GM12878 (cell line): ENCODE measurements at regions not wholly inside any gene's neighbourhood (a gene's known extent, or its start where the extent isn't known, plus 50 kb on each side); places are given as distances from the start of the nearest gene placed in this dataset.

Experiments used
- ATAC-seq: fragments of 200-7000 bp; cut with Tn5 transposase; 3 replicates; pipeline ENCODE4 v1.9.1; 2020; ENCODE audit warnings: mild to moderate bottlenecking, moderate library complexity
- BruUV-seq: library from RNA; stranded (reverse); fragments of 400-500 nt; replicated peaks from 2 replicates; lab custom pipeline; 2021; lab: Mats Ljungman, UMichigan
- CTCF ChIA-PET: fragments of 300-600 bp; sonication (Branson Sonifier 250); formaldehyde crosslinking; extraction: SDS; loops from one replicate; lab custom pipeline; 2021; ENCODE audit warnings: inconsistent platforms; lab: Yijun Ruan, JAX
- POLR2A ChIA-PET: fragments of 350-600 bp; formaldehyde crosslinking; extraction: SDS; loops from one replicate; lab custom pipeline; 2021; ENCODE audit warnings: inconsistent platforms; lab: Charles Lee
- RAD21 ChIA-PET: fragments of 300-600 bp; sonication (Branson Sonifier 250); formaldehyde crosslinking; loops from one replicate; lab custom pipeline; 2023; ENCODE audit warnings: antibody characterized with exemption; ENCODE audit not compliant: unreplicated experiment; lab: Charles Lee
- SMC1A ChIA-PET: fragments of 300-600 bp; sonication (Branson Sonifier 250); formaldehyde crosslinking; loops from one replicate; lab custom pipeline; 2023; ENCODE audit not compliant: unreplicated experiment, uncharacterized antibody; lab: Charles Lee
- DNase-seq: peaks from one replicate; pipeline ENCODE4 v3.0.0-alpha.2; 2011; ENCODE audit warnings: low read depth, low spot score
- FAIRE-seq: peaks from 3 replicates; lab custom pipeline; 2011; peaks lifted over from hg19 to GRCh38; lab: Jason Lieb, UNC
- H2AFZ ChIP-seq: 2 replicates; pipeline ENCODE4 v1.6.0; 2011; ENCODE audit warnings: low read depth, low read length, control low read depth; ENCODE audit not compliant: control insufficient read depth
- H3K27ac ChIP-seq: 2 replicates; pipeline ENCODE4 v1.5.1; 2011; ENCODE audit warnings: control low read depth; ENCODE audit not compliant: control insufficient read depth, insufficient read depth
- H3K27me3 ChIP-seq, 2 experiments: replicated peaks in 1 of 2; 2 replicates each; pipeline versions ENCODE4 v1.6.0 to v1.6.1; 2011; ENCODE audit warnings: low read length in 1 of 2; ENCODE audit not compliant: control insufficient read depth in 2 of 2, insufficient read depth in 2 of 2
- H3K36me3 ChIP-seq, 2 experiments: 2 replicates each; pipeline ENCODE4 v1.5.1; 2011; ENCODE audit warnings: low read length in 1 of 2; ENCODE audit not compliant: control insufficient read depth in 2 of 2, insufficient read depth in 2 of 2
- H3K4me1 ChIP-seq: 2 replicates; pipeline ENCODE4 v1.6.1; 2011; ENCODE audit warnings: mild to moderate bottlenecking, low read length, moderate library complexity, mixed read lengths; ENCODE audit not compliant: control insufficient read depth, insufficient read depth
- H3K4me2 ChIP-seq: 2 replicates; pipeline ENCODE4 v1.6.0; 2011; ENCODE audit warnings: control low read depth; ENCODE audit not compliant: control insufficient read depth, insufficient read depth
- H3K4me3 ChIP-seq: fragments of 200-600 bp; sonication (generic); 2 replicates; pipeline ENCODE4 v1.5.1; 2016
- H3K79me2 ChIP-seq: 2 replicates; pipeline ENCODE4 v1.6.0; 2011; ENCODE audit warnings: low read length; ENCODE audit not compliant: control insufficient read depth, insufficient read depth
- H3K9ac ChIP-seq: 2 replicates; pipeline ENCODE4 v1.8.0; 2011; ENCODE audit warnings: low read length, control low read depth, mixed read lengths; ENCODE audit not compliant: control insufficient read depth, insufficient read depth
- H3K9me3 ChIP-seq: replicated peaks from 3 replicates; pipeline ENCODE4 v1.5.1; 2011; ENCODE audit warnings: mild to moderate bottlenecking, low read length; ENCODE audit not compliant: control insufficient read depth, insufficient read depth
- H4K20me1 ChIP-seq: 2 replicates; pipeline ENCODE4 v1.6.0; 2011; ENCODE audit not compliant: control insufficient read depth, insufficient read depth
- ASH2L ChIP-seq: fragments of 300-600, 200-600 bp; sonication (generic); IDR thresholded peaks from 2 replicates; pipeline ENCODE4 v1.6.1; 2017; ENCODE audit warnings: low read depth, mild to moderate bottlenecking, borderline replicate concordance
- BACH1 ChIP-seq: fragments of 450-650 bp; IDR thresholded peaks from 2 replicates; pipeline ENCODE4 v1.6.1; 2017; ENCODE audit warnings: mild to moderate bottlenecking, borderline replicate concordance
- CHD2 ChIP-seq: IDR thresholded peaks from 2 replicates; pipeline ENCODE4 v1.6.1; 2011; ENCODE audit warnings: low read depth, low read length, improper control_type of control experiment, borderline replicate concordance
- CHD4 ChIP-seq: fragments of 200-600 bp; sonication (generic); IDR thresholded peaks from 2 replicates; pipeline ENCODE4 v1.6.1; 2016; ENCODE audit warnings: mild to moderate bottlenecking
- EGR1 ChIP-seq, 2 experiments: IDR thresholded peaks; 1 replicate in 1 of 2; 2 replicates in 1 of 2; pipeline ENCODE4 v1.6.1; 2011 to 2012; ENCODE audit warnings: low read depth in 2 of 2, low read length in 2 of 2, borderline replicate concordance in 1 of 2, mild to moderate bottlenecking in 1 of 2, moderate library complexity in 1 of 2
- IRF5 ChIP-seq: fragments of 450-650 bp; IDR thresholded peaks from 2 replicates; pipeline ENCODE4 v1.6.1; 2017; ENCODE audit warnings: borderline replicate concordance
- JUND ChIP-seq: IDR thresholded peaks from 2 replicates; pipeline ENCODE4 v1.6.1; 2012; ENCODE audit warnings: low read depth, mild to moderate bottlenecking, low read length, improper control_type of control experiment, moderate library complexity
- MTA2 ChIP-seq: fragments of 450-650 bp; IDR thresholded peaks from 2 replicates; pipeline ENCODE4 v1.6.1; 2016; ENCODE audit warnings: low read depth, mild to moderate bottlenecking, moderate library complexity
- MXI1 ChIP-seq: fragments of 150-350 bp; IDR thresholded peaks from 2 replicates; pipeline ENCODE4 v1.6.1; 2011; ENCODE audit warnings: low read depth, mild to moderate bottlenecking, inconsistent platforms, low read length, improper control_type of control experiment
- NFYB ChIP-seq: IDR thresholded peaks from 2 replicates; pipeline ENCODE4 v1.6.1; 2011; ENCODE audit warnings: low read depth, mild to moderate bottlenecking, low read length, improper control_type of control experiment, moderate library complexity; ENCODE audit not compliant: insufficient read depth
- SIX5 ChIP-seq: IDR thresholded peaks from 2 replicates; pipeline ENCODE4 v1.6.1; 2011; ENCODE audit warnings: mild to moderate bottlenecking, low read depth, low read length, moderate library complexity; ENCODE audit not compliant: severe bottlenecking
- SMAD1 ChIP-seq: fragments of 450-650 bp; IDR thresholded peaks from 2 replicates; pipeline ENCODE4 v1.6.1; 2018; ENCODE audit warnings: mild to moderate bottlenecking, low read depth; ENCODE audit not compliant: partially characterized antibody
- SMAD5 ChIP-seq: IDR thresholded peaks from 2 replicates; pipeline ENCODE4 v1.6.1; 2016; ENCODE audit warnings: antibody characterized with exemption, low read depth
- SMC3 ChIP-seq: IDR thresholded peaks from 2 replicates; pipeline ENCODE4 v1.6.1; 2011; ENCODE audit warnings: low read length, improper control_type of control experiment, borderline replicate concordance
- SUZ12 ChIP-seq: fragments of 200-600 bp; sonication (generic); IDR thresholded peaks from one replicate; pipeline ENCODE4 v1.6.1; 2018; ENCODE audit warnings: antibody characterized with exemption, mild to moderate bottlenecking; ENCODE audit not compliant: unreplicated experiment
- ZBED1 ChIP-seq: IDR thresholded peaks from 2 replicates; pipeline ENCODE4 v1.6.1; 2016; ENCODE audit warnings: borderline replicate concordance
- ZNF24 ChIP-seq: fragments of 450-650 bp; IDR thresholded peaks from 2 replicates; pipeline ENCODE4 v1.6.1; 2017; ENCODE audit warnings: antibody characterized with exemption, mild to moderate bottlenecking
- ZNF384 ChIP-seq: IDR thresholded peaks from 2 replicates; pipeline ENCODE4 v1.6.1; 2012; ENCODE audit warnings: low read depth, mild to moderate bottlenecking, low read length, improper control_type of control experiment, borderline replicate concordance
- ZNF622 ChIP-seq: fragments of 450-650 bp; IDR thresholded peaks from 2 replicates; pipeline ENCODE4 v1.6.1; 2017; ENCODE audit warnings: mild to moderate bottlenecking, inconsistent platforms
- ZNF687 ChIP-seq: fragments of 450-650 bp; IDR thresholded peaks from 2 replicates; pipeline ENCODE4 v1.6.1; 2017; ENCODE audit warnings: mild to moderate bottlenecking, moderate library complexity
- WGBS: methylation state at CpG from one replicate; pipeline ENCODE4 v1.1.6; 2016; ENCODE audit warnings: low lambda C conversion rate; ENCODE audit not compliant: insufficient replicate concordance, insufficient coverage; ENCODE audit errors: missing lambda C conversion rate; 5-methylcytosine and 5-hydroxymethylcytosine counted together
- in situ Hi-C: fragments of 300-500 bp; cut with MboI; formaldehyde crosslinking; loops from 9 replicates; pipeline ENCODE4 v1.14.3; 2018; ENCODE audit warnings: mixed read lengths
- intact Hi-C: fragments of 100-400 bp; cut with micrococcal nuclease; formaldehyde crosslinking; loops from one replicate; pipeline ENCODE4 v1.14.2; 2022; ENCODE audit not compliant: unreplicated experiment

GRCh38 chr5:42241636-42242035 lies 181.6 kb upstream of the GHR start:
- H3K27ac ChIP-seq = no peak overlapping the region

More at GRCh38 chr5:42241636-42242035, 181.6 kb upstream of the GHR start:
- Histone ChIP-seq H3K9ac (no peak overlapping the region), H2AFZ (no peak overlapping the region), H3K36me3 (no peaks in the 10 kb centered on the region), H3K9me3 (no peaks in the 10 kb centered on the region), H3K79me2 (no peaks in the 10 kb centered on the region), H3K4me2 (no peak overlapping the region), H3K4me3 (no peak overlapping the region), H4K20me1 (no peaks in the 10 kb centered on the region), H3K4me1 (no peaks in the 10 kb centered on the region), H3K27me3 (no peaks in the 10 kb centered on the region)
- 2% methylated on average over 2 of the region's 2 CpGs for WGBS
- SMC1A ChIA-PET = no interaction called here
- FAIRE-seq (no peak), ATAC-seq (no peak), DNase-seq (no peak)
- in situ Hi-C loops (no loop called here), intact Hi-C loops (no loop called here)
- TF ChIP-seq ZNF24 = no peak
- no peak for TF ChIP-seq SMAD5
- no peak for TF ChIP-seq ZNF384
- TF ChIP-seq ZNF687 = no peak
- no peak for TF ChIP-seq ZNF622
- TF ChIP-seq BACH1 = no peak
- no peak for TF ChIP-seq MXI1
- TF ChIP-seq CHD2 = no peak
- TF ChIP-seq NFYB = no peak
- no peak for TF ChIP-seq SIX5
- TF ChIP-seq SMC3 = no peak
- TF ChIP-seq EGR1 (IDR thresholded peaks at IDR 0.05; ENCODE audit: borderline replicate concordance in 1 of 2, low read depth in 2 of 2, low read length in 2 of 2) = no peak
- TF ChIP-seq JUND = no peak
- no peak for TF ChIP-seq ASH2L
- no peak for TF ChIP-seq MTA2
- TF ChIP-seq SMAD1 = no peak
- TF ChIP-seq SUZ12 = no peak
- TF ChIP-seq IRF5 = no peak
- no peak for TF ChIP-seq CHD4
- no peak for TF ChIP-seq ZBED1
- CTCF ChIA-PET = no interaction called here
- BruUV-seq = no TSS peak
- RAD21 ChIA-PET = no interaction called here
- POLR2A ChIA-PET = no interaction called here
